Neural progenitor cell (in vitro differentiated cells): ENCODE measurements at regions not wholly inside any gene's neighbourhood (a gene's known extent, or its start where the extent isn't known, plus 50 kb on each side); places are given as distances from the start of the nearest gene placed in this dataset.

Experiments
- DNase-seq: peaks from one replicate; pipeline ENCODE4 v3.0.0-alpha.2; 2016; ENCODE audit warnings: low spot score
- H2AFZ ChIP-seq: fragments of 200-600 bp; sonication (generic); replicated peaks from 2 replicates; pipeline ENCODE4 v1.6.1; 2016; ENCODE audit warnings: antibody characterized with exemption
- H3F3A ChIP-seq: fragments of 200-600 bp; sonication (generic); 2 replicates; pipeline ENCODE4 v1.6.1; 2016; ENCODE audit warnings: antibody characterized with exemption, low read depth
- H3K27ac ChIP-seq: fragments of 200-600 bp; sonication (generic); 2 replicates; pipeline ENCODE4 v1.5.1; 2016; ENCODE audit warnings: mild to moderate bottlenecking
- H3K27me3 ChIP-seq: fragments of 200-600 bp; sonication (generic); 2 replicates; pipeline ENCODE4 v1.6.1; 2016; ENCODE audit warnings: mild to moderate bottlenecking, moderate library complexity
- H3K36me3 ChIP-seq: fragments of 200-600 bp; sonication (generic); 2 replicates; pipeline ENCODE4 v1.5.1; 2016
- H3K4me1 ChIP-seq: fragments of 200-600 bp; sonication (generic); 2 replicates; pipeline ENCODE4 v1.6.1; 2016; ENCODE audit warnings: mixed run types
- H3K4me2 ChIP-seq: fragments of 200-600 bp; sonication (generic); 2 replicates; pipeline ENCODE4 v1.6.1; 2016
- H3K4me3 ChIP-seq: fragments of 200-600 bp; sonication (generic); 2 replicates; pipeline ENCODE4 v1.5.1; 2016
- H3K79me2 ChIP-seq: fragments of 200-600 bp; sonication (generic); 2 replicates; pipeline ENCODE4 v1.6.1; 2016; ENCODE audit warnings: low read depth
- H3K9ac ChIP-seq: fragments of 200-600 bp; sonication (generic); 2 replicates; pipeline ENCODE4 v1.6.1; 2016
- H3K9me3 ChIP-seq: fragments of 200-600 bp; sonication (generic); 2 replicates; pipeline ENCODE4 v1.5.1; 2016; ENCODE audit warnings: low read depth
- H4K20me1 ChIP-seq: fragments of 200-600 bp; sonication (generic); 2 replicates; pipeline ENCODE4 v1.6.1; 2016; ENCODE audit warnings: low read depth
- H3K27ac Mint-ChIP-seq: 3 replicates; pipeline ENCODE4 v1.8.0; 2021; ENCODE audit warnings: mixed read lengths
- H3K27me3 Mint-ChIP-seq: 2 replicates; pipeline ENCODE4 v1.8.0; 2022; ENCODE audit warnings: low read depth, mild to moderate bottlenecking, inconsistent platforms, moderate library complexity, mixed read lengths; ENCODE audit not compliant: insufficient read depth
- H3K36me3 Mint-ChIP-seq: 3 replicates; pipeline ENCODE4 v1.8.0; 2021; ENCODE audit warnings: mixed read lengths
- H3K4me1 Mint-ChIP-seq: 3 replicates; pipeline ENCODE4 v1.8.0; 2021; ENCODE audit warnings: mixed read lengths
- H3K4me3 Mint-ChIP-seq: 3 replicates; pipeline ENCODE4 v1.8.0; 2021; ENCODE audit warnings: mild to moderate bottlenecking, moderate library complexity, mixed read lengths
- H3K9me3 Mint-ChIP-seq: 3 replicates; pipeline ENCODE4 v1.8.0; 2020; ENCODE audit warnings: mixed read lengths
- EZH2 ChIP-seq: fragments of 200-600 bp; sonication (generic); IDR thresholded peaks from 2 replicates; pipeline ENCODE4 v1.6.1; 2017; ENCODE audit warnings: antibody characterized with exemption, mild to moderate bottlenecking, moderate library complexity
- EZH2phosphoT487 ChIP-seq: fragments of 200-600 bp; sonication (generic); IDR thresholded peaks from 2 replicates; pipeline ENCODE4 v1.6.1; 2017; ENCODE audit warnings: antibody characterized with exemption
- TF ChIP-seq, protein P1 (sequence below): fragments of 200-600 bp; sonication (generic); IDR thresholded peaks from 2 replicates; pipeline ENCODE4 v1.5.1; 2017; ENCODE audit warnings: antibody characterized with exemption, mild to moderate bottlenecking

DNA sequence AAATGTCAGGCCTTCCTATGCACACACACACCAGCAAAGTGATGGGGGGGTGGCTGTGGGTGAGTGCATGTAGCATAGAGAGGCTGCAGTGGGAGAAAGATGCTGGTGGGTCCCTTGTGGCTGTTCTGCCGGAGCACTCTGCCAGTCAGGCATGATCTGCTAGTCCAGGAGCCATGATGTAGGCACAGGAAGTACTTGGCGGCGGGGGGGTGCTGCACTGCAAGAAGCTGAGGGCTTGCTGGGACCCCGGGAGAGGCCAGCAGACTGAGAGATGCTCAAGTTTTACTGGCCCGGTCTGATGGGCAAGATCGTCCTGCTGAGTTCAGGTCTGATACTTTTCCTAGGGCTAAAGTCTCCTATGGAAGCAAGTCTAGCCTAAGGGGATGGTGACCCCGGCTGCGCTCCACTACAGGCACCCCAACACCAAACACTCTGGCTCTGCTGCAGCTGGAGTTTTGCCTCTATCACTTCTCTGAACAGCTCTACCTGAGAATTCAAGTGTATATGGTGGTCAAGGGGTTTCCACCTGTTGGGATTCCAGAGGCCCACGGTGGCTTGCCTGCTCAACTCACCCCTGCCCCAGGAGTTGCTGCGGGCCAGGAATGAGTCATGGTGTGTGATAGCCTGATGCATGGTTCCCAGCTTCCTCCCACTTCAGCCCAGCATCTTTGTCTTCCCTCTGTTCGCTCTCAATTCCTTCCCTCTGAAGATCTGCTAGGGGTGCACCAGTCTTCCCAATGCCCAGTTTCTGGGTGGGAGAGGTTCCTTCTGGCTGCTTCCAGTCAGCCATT is 971.8 kb upstream of the ADGRB3 start:
- H2AFZ ChIP-seq, result no peak overlapping the region
- no peaks in the 10 kb centered on the region for H3K9me3 ChIP-seq
- no peaks in the 10 kb centered on the region for H3F3A ChIP-seq
- no peaks in the 10 kb centered on the region for H3K27me3 Mint-ChIP-seq
- H3K36me3 ChIP-seq, result no peaks in the 10 kb centered on the region
- H3K79me2 ChIP-seq, result no peaks in the 10 kb centered on the region
- H3K4me3 ChIP-seq, result no peak overlapping the region
- H3K9ac ChIP-seq, result no peak overlapping the region
- no peak overlapping the region for H3K27ac Mint-ChIP-seq
- H3K27me3 ChIP-seq, result no peaks in the 10 kb centered on the region
- H3K4me1 Mint-ChIP-seq, result no peaks in the 10 kb centered on the region
- no peak for DNase-seq
- no peak overlapping the region for H3K4me2 ChIP-seq
- TF ChIP-seq EZH2phosphoT487 (no peak), EZH2 (no peak)
- TF ChIP-seq, protein P1, sequence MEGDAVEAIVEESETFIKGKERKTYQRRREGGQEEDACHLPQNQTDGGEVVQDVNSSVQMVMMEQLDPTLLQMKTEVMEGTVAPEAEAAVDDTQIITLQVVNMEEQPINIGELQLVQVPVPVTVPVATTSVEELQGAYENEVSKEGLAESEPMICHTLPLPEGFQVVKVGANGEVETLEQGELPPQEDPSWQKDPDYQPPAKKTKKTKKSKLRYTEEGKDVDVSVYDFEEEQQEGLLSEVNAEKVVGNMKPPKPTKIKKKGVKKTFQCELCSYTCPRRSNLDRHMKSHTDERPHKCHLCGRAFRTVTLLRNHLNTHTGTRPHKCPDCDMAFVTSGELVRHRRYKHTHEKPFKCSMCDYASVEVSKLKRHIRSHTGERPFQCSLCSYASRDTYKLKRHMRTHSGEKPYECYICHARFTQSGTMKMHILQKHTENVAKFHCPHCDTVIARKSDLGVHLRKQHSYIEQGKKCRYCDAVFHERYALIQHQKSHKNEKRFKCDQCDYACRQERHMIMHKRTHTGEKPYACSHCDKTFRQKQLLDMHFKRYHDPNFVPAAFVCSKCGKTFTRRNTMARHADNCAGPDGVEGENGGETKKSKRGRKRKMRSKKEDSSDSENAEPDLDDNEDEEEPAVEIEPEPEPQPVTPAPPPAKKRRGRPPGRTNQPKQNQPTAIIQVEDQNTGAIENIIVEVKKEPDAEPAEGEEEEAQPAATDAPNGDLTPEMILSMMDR, result no peak
- H3K4me3 Mint-ChIP-seq, result no peak overlapping the region
- no peak overlapping the region for H3K27ac ChIP-seq
- H4K20me1 ChIP-seq, result no peaks in the 10 kb centered on the region
- H3K4me1 ChIP-seq, result no peaks in the 10 kb centered on the region
- no peaks in the 10 kb centered on the region for H3K9me3 Mint-ChIP-seq
- H3K36me3 Mint-ChIP-seq, result no peaks in the 10 kb centered on the region

DNA sequence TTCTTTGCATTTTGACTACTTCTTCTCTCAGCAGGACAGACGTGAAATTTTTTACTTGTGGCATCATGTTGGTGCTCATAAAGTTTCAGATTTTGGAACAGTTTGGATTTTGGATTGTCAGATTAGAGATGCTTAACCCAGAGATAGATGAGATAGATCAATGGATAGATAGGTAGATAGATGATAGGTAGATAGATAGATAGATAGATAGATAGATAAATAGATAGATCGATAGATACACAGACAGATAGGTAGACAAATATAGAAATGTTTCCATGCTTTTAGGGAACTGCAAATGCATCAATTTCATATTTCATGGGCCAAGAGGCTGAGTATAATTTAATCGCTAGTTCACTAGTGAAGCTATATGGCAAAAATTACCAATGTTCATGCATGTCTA is 981.5 kb upstream of the ADGRB3 start:
- H3F3A ChIP-seq, result no peaks in the 10 kb centered on the region

DNA sequence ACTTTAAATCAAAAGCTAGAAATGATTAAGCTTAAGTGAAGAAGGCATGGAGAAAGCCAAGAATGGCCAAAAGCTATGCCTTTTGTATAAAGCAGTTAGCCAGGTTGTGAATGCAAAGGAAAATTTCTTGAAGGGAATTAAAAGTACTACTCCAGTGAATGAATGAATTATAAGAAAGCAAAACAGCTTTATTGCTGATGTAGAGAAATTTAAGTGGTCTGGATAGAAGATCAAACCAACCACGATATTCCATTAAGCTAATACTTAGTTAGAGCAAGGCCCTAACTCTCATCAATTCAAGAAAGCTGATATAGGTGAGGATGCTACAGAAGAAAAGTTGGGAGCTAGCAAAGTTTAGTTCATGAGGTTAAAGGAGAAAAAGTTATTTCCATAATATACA is 988.5 kb upstream of the ADGRB3 start:
- H3K4me1 Mint-ChIP-seq, result no peaks in the 10 kb centered on the region
- no peak overlapping the region for H3K27ac ChIP-seq
- no peak overlapping the region for H2AFZ ChIP-seq
- H4K20me1 ChIP-seq, result no peaks in the 10 kb centered on the region
- H3K27me3 Mint-ChIP-seq, result no peaks in the 10 kb centered on the region
- H3K9me3 Mint-ChIP-seq, result no peaks in the 10 kb centered on the region
- no peaks in the 10 kb centered on the region for H3K79me2 ChIP-seq
- no peak overlapping the region for H3K4me2 ChIP-seq
- H3K9me3 ChIP-seq, result no peaks in the 10 kb centered on the region
- no peaks in the 10 kb centered on the region for H3K4me1 ChIP-seq
- no peaks in the 10 kb centered on the region for H3F3A ChIP-seq
- H3K36me3 ChIP-seq, result no peaks in the 10 kb centered on the region
- H3K36me3 Mint-ChIP-seq, result no peaks in the 10 kb centered on the region
- H3K27ac Mint-ChIP-seq, result no peak overlapping the region
- H3K27me3 ChIP-seq, result no peaks in the 10 kb centered on the region
- no peak overlapping the region for H3K4me3 ChIP-seq
- no peak for TF ChIP-seq EZH2phosphoT487
- TF ChIP-seq EZH2, result no peak
- TF ChIP-seq, protein P1, result no peak
- H3K9ac ChIP-seq, result no peak overlapping the region
- DNase-seq, result no peak
- H3K4me3 Mint-ChIP-seq, result no peak overlapping the region

More for the DNA sequence above, 981.5 kb upstream of the ADGRB3 start:
- Mint-ChIP-seq H3K27me3 (no peaks in the 10 kb centered on the region), H3K36me3 (no peaks in the 10 kb centered on the region), H3K9me3 (no peaks in the 10 kb centered on the region), H3K4me3 (no peak overlapping the region), H3K4me1 (no peaks in the 10 kb centered on the region), H3K27ac (no peak overlapping the region)
- no peaks in the 10 kb centered on the region for H3K79me2 ChIP-seq
- no peaks in the 10 kb centered on the region for H3K36me3 ChIP-seq
- TF ChIP-seq, protein P1, result no peak
- no peak for TF ChIP-seq EZH2
- H3K27me3 ChIP-seq, result no peaks in the 10 kb centered on the region
- no peak overlapping the region for H2AFZ ChIP-seq
- no peak overlapping the region for H3K9ac ChIP-seq
- no peak overlapping the region for H3K27ac ChIP-seq
- DNase-seq, result no peak
- H4K20me1 ChIP-seq, result no peaks in the 10 kb centered on the region
- no peak overlapping the region for H3K4me3 ChIP-seq
- no peak overlapping the region for H3K4me2 ChIP-seq
- H3K4me1 ChIP-seq, result no peaks in the 10 kb centered on the region
- no peaks in the 10 kb centered on the region for H3K9me3 ChIP-seq
